ENCODE measurements at regions not wholly inside any gene's neighbourhood (a gene's known extent, or its start where the extent isn't known, plus 50 kb on each side); places are given as distances from the start of the nearest gene placed in this dataset.

DNA sequence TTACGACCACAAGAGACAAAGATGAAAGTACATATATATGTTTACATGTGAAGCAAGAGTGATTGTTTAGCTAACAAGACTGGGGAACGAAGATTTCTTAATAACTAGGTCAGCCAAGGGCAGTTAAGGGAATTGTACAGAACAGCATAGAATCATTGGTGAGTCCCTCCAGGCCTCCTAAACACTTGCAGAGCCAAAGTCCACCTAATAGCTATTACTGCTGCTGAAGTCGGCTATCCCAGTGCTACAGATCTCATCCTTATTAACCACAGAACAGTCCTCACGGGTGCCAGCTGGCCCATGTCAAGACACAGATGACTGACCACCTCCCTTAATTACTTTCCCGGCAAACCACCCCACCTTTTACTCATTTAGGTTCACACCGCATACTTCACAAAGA, 68.5 kb upstream of the OPCML start:
- TF ChIP-seq, protein P1, sequence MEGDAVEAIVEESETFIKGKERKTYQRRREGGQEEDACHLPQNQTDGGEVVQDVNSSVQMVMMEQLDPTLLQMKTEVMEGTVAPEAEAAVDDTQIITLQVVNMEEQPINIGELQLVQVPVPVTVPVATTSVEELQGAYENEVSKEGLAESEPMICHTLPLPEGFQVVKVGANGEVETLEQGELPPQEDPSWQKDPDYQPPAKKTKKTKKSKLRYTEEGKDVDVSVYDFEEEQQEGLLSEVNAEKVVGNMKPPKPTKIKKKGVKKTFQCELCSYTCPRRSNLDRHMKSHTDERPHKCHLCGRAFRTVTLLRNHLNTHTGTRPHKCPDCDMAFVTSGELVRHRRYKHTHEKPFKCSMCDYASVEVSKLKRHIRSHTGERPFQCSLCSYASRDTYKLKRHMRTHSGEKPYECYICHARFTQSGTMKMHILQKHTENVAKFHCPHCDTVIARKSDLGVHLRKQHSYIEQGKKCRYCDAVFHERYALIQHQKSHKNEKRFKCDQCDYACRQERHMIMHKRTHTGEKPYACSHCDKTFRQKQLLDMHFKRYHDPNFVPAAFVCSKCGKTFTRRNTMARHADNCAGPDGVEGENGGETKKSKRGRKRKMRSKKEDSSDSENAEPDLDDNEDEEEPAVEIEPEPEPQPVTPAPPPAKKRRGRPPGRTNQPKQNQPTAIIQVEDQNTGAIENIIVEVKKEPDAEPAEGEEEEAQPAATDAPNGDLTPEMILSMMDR (IDR thresholded peaks at IDR 0.05) = no peak
- no peak for TF ChIP-seq POLR2A (IDR thresholded peaks at IDR 0.05)
- no peaks in the 10 kb centered on the region for H3K36me3 ChIP-seq
- no peak for DNase-seq
- H3K27ac ChIP-seq = no peak overlapping the region
- no peaks in the 10 kb centered on the region for H3K4me1 ChIP-seq
- H3K9me3 ChIP-seq = no peaks in the 10 kb centered on the region
- H3K27me3 ChIP-seq = no peaks in the 10 kb centered on the region
- H3K4me3 ChIP-seq = no peak overlapping the region

DNA sequence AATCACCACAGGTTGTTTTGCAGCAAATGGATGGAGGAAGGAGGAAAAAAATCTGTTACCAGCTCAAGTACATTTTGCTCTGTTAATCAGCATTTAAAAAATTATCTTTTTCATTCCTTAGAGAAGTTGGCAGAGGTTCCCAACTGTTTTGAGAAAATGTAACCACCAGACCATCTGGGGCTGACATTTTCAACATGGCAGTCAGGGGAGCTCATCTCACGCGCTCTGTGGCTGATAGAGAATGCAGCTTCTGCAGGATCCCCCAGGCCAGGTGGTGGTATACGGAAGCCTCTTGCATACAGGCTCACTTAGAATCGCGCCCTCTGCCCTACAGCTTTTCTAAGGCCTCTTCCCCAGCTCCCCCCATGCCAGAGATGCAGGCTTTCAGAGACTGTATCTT, 68.0 kb upstream of the OPCML start:
- H3K27me3 ChIP-seq = no peaks in the 10 kb centered on the region
- H3K27ac ChIP-seq = no peak overlapping the region
- H3K9me3 ChIP-seq = no peaks in the 10 kb centered on the region
- H3K4me3 ChIP-seq = no peak overlapping the region
- H3K36me3 ChIP-seq = no peaks in the 10 kb centered on the region
- TF ChIP-seq POLR2A (IDR thresholded peaks at IDR 0.05) = no peak
- TF ChIP-seq, protein P1 (IDR thresholded peaks at IDR 0.05) = no peak
- no peaks in the 10 kb centered on the region for H3K4me1 ChIP-seq
- DNase-seq = no peak

DNA sequence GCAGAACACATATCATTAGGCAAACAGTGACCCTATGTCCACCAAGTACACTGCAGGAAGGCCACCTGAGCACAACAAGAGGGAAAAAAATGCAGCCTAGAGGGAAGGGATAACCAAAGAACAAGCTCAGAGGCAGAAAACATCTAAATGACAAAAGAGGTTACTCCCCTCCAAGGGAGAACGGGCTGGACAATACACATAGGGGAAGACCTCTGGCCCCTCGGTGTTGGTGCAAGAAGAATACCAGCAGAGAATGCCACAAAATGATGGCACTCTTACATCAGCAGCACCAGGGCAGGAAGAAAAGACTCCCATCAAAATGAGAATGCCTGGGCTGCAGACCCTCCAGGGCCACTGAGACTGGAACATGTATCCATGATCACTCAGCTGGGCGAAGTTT, 66.6 kb upstream of the OPCML start:
- no peaks in the 10 kb centered on the region for H3K9me3 ChIP-seq
- H3K27me3 ChIP-seq = no peaks in the 10 kb centered on the region
- no peaks in the 10 kb centered on the region for H3K36me3 ChIP-seq
- no peak for DNase-seq
- H3K4me3 ChIP-seq = no peak overlapping the region
- TF ChIP-seq, protein P1 (IDR thresholded peaks at IDR 0.05) = no peak
- TF ChIP-seq POLR2A (IDR thresholded peaks at IDR 0.05) = no peak
- no peak overlapping the region for H3K27ac ChIP-seq
- H3K4me1 ChIP-seq = no peaks in the 10 kb centered on the region

DNA sequence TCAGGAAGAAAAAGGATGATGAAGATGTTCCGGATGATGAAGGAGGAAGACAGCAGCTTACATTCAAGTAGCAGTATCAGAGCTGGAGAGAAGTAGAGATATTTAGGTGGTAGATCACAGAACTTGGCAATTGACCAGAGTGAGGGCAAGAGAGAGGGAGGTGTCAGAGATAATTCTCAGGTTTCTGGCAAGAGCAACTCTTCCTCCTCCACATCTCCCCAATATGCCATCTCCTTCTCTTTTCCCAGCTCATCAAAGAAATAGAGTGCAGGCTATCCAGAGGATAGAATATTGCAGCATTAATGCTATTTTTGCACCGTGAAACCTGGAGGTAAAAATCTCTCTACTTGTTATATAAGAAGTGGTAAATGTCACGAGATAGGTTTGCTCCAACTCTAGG, 64.9 kb upstream of the OPCML start:
- DNase-seq = no peak
- Histone ChIP-seq H3K27me3 (no peaks in the 10 kb centered on the region), H3K36me3 (no peaks in the 10 kb centered on the region), H3K4me3 (no peak overlapping the region), H3K9me3 (no peaks in the 10 kb centered on the region), H3K27ac (no peak overlapping the region), H3K4me1 (no peaks in the 10 kb centered on the region)
- TF ChIP-seq POLR2A (IDR thresholded peaks at IDR 0.05) = no peak
- TF ChIP-seq, protein P1 (IDR thresholded peaks at IDR 0.05) = no peak

DNA sequence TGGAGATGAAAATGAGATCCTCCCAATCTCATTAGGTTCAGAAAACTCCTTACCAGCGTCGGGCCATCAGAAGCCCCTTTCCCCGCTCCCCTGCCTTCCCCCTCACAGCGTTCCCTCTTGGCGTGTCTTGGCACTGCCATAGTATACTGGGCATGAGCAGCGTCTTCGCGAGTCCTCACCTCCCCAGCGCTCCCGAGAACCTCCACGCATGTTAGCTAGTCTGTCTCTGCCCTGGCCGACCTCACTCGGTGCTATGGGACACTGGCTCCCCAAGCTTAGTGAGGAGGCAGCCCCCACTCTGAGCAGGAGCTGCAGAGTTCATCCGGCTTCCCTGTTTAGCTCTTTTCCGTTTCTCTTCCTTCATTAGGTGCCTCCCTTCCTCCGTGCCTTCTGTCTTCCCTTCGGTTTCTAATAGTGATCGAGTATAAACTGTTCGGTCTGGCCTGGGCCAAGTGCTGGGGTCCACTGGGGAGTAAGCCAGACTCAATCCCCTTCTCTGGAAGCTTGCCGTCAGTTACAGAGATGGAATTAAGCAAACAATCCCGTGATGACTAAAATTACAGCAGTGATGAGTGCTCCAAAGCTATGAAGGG, 63.8 kb upstream of the OPCML start:
- Histone ChIP-seq H3K27ac (no peak overlapping the region), H3K4me1 (no peaks in the 10 kb centered on the region), H3K36me3 (no peaks in the 10 kb centered on the region), H3K27me3 (no peaks in the 10 kb centered on the region), H3K4me3 (no peak overlapping the region), H3K9me3 (no peaks in the 10 kb centered on the region)
- no peak for DNase-seq
- TF ChIP-seq, protein P1 (IDR thresholded peaks at IDR 0.05) = no peak
- TF ChIP-seq POLR2A (IDR thresholded peaks at IDR 0.05) = no peak

DNA sequence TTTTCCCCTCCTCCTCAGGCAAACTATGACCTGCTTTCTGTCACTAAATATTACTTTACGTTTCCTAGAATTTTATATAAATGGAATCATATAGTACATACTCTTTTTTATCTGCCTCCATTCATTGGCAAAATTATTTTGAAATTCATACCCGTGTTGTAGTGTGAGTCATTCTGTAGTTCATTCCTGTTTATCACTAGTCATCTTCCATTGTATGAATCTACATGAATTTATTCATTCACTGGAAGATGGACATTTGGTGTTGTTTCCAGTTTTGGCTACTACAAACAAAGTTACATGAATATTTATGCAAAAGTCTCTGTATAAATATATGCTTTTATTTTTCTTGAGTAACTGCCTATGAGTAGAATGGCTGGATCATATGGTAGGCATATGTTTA, 60.7 kb upstream of the OPCML start:
- no peaks in the 10 kb centered on the region for H3K9me3 ChIP-seq
- H3K4me3 ChIP-seq = no peak overlapping the region
- no peak for DNase-seq
- TF ChIP-seq, protein P1 (IDR thresholded peaks at IDR 0.05) = no peak
- TF ChIP-seq POLR2A (IDR thresholded peaks at IDR 0.05) = no peak
- no peaks in the 10 kb centered on the region for H3K4me1 ChIP-seq
- no peak overlapping the region for H3K27ac ChIP-seq
- no peaks in the 10 kb centered on the region for H3K27me3 ChIP-seq
- no peaks in the 10 kb centered on the region for H3K36me3 ChIP-seq
